HL-60 (cell line): ENCODE measurements at regions not wholly inside any gene's neighbourhood (a gene's known extent, or its start where the extent isn't known, plus 50 kb on each side); places are given as distances from the start of the nearest gene placed in this dataset.

Source experiments
- DNase-seq, 2 experiments: peaks; one replicate each; pipeline ENCODE4 v3.0.0-alpha.2; 2010 to 2020; ENCODE audit warnings: low read depth in 1 of 2, low spot score in 1 of 2
- H3K27ac ChIP-seq: fragments of 250-450 bp; sonication (Bioruptor Pico); replicated peaks from 2 replicates; pipeline ENCODE4 v1.5.1; 2020; ENCODE audit warnings: mild to moderate bottlenecking, moderate library complexity
- H3K27me3 ChIP-seq: fragments of 250-450 bp; sonication (Bioruptor Pico); 2 replicates; pipeline ENCODE4 v1.5.1; 2021; ENCODE audit warnings: mild to moderate bottlenecking, moderate library complexity; ENCODE audit not compliant: insufficient read depth, poor library complexity, severe bottlenecking
- H3K4me3 ChIP-seq: replicated peaks from 2 replicates; pipeline ENCODE4 v1.5.1; 2011; ENCODE audit warnings: mild to moderate bottlenecking, control low read depth, low read length; ENCODE audit not compliant: insufficient read depth
- GABPA ChIP-seq: IDR thresholded peaks from 2 replicates; pipeline ENCODE4 v1.6.1; 2012; ENCODE audit warnings: low read depth
- POLR2AphosphoS5 ChIP-seq: IDR thresholded peaks from 2 replicates; pipeline ENCODE4 v1.6.1; 2012; ENCODE audit warnings: low read depth
- SPI1 ChIP-seq: IDR thresholded peaks from 2 replicates; pipeline ENCODE4 v1.6.1; 2012; ENCODE audit warnings: low read depth, mild to moderate bottlenecking, borderline replicate concordance
- TF ChIP-seq, protein P1 (sequence below): IDR thresholded peaks from one replicate; pipeline ENCODE4 v1.5.1; 2011; ENCODE audit warnings: low read length, control low read depth, inconsistent platforms; ENCODE audit not compliant: insufficient read depth
- TF ChIP-seq, protein P2 (sequence below): IDR thresholded peaks from 2 replicates; pipeline ENCODE4 v1.6.1; 2012; ENCODE audit warnings: low read depth; ENCODE audit not compliant: insufficient replicate concordance

DNA sequence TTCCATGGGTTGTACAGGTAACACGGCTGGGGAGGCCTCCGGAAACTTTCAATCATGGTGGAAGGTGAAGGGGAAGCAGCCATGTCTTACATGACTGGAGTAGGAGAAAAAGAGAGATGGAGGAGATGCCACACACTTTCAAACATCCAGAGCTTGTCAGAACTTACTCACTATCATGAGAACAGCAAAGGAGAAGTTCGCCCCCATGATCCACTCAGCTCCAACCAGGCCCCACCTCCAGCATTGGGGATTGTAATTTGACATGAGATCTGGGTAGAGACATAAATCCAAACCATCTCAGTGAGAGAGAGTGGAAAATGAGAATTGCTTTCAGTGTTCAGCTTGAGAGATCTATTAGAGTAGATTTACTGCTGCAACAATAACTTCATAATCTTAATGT is 210.9 kb downstream of the NDFIP2 start:
- TF ChIP-seq, protein P1, sequence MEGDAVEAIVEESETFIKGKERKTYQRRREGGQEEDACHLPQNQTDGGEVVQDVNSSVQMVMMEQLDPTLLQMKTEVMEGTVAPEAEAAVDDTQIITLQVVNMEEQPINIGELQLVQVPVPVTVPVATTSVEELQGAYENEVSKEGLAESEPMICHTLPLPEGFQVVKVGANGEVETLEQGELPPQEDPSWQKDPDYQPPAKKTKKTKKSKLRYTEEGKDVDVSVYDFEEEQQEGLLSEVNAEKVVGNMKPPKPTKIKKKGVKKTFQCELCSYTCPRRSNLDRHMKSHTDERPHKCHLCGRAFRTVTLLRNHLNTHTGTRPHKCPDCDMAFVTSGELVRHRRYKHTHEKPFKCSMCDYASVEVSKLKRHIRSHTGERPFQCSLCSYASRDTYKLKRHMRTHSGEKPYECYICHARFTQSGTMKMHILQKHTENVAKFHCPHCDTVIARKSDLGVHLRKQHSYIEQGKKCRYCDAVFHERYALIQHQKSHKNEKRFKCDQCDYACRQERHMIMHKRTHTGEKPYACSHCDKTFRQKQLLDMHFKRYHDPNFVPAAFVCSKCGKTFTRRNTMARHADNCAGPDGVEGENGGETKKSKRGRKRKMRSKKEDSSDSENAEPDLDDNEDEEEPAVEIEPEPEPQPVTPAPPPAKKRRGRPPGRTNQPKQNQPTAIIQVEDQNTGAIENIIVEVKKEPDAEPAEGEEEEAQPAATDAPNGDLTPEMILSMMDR = no peak
- no peak for TF ChIP-seq SPI1
- no peak for TF ChIP-seq POLR2AphosphoS5
- no peak for TF ChIP-seq GABPA
- TF ChIP-seq, protein P2, sequence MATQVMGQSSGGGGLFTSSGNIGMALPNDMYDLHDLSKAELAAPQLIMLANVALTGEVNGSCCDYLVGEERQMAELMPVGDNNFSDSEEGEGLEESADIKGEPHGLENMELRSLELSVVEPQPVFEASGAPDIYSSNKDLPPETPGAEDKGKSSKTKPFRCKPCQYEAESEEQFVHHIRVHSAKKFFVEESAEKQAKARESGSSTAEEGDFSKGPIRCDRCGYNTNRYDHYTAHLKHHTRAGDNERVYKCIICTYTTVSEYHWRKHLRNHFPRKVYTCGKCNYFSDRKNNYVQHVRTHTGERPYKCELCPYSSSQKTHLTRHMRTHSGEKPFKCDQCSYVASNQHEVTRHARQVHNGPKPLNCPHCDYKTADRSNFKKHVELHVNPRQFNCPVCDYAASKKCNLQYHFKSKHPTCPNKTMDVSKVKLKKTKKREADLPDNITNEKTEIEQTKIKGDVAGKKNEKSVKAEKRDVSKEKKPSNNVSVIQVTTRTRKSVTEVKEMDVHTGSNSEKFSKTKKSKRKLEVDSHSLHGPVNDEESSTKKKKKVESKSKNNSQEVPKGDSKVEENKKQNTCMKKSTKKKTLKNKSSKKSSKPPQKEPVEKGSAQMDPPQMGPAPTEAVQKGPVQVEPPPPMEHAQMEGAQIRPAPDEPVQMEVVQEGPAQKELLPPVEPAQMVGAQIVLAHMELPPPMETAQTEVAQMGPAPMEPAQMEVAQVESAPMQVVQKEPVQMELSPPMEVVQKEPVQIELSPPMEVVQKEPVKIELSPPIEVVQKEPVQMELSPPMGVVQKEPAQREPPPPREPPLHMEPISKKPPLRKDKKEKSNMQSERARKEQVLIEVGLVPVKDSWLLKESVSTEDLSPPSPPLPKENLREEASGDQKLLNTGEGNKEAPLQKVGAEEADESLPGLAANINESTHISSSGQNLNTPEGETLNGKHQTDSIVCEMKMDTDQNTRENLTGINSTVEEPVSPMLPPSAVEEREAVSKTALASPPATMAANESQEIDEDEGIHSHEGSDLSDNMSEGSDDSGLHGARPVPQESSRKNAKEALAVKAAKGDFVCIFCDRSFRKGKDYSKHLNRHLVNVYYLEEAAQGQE = no peak
- no peak overlapping the region for H3K27ac ChIP-seq
- no peaks in the 10 kb centered on the region for H3K27me3 ChIP-seq
- no peak for DNase-seq
- H3K4me3 ChIP-seq = no peak overlapping the region

DNA sequence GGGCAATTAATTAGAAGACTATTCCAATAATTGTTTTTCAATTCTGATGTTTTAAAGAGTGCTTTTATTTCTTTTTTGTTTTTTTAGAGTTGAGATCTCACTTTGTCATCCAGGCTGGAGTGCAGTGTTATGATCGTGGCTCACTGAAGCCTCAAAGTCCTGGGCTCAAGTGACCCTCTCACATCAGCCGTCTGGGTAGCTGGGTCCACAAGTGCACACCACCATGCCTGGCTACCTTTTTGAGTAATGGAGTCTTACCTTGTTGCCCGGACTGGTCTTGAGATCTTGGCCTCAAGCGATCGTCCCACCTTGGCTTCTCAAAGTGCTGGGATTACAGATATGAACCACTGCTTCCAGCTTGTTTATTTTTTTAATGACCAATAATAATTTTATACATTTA is 207.8 kb downstream of the NDFIP2 start:
- TF ChIP-seq, protein P2 = no peak
- no peak for TF ChIP-seq POLR2AphosphoS5
- TF ChIP-seq, protein P1 = no peak
- TF ChIP-seq GABPA = no peak
- TF ChIP-seq SPI1 = no peak
- no peak overlapping the region for H3K4me3 ChIP-seq
- no peak for DNase-seq
- no peak overlapping the region for H3K27ac ChIP-seq
- no peaks in the 10 kb centered on the region for H3K27me3 ChIP-seq

DNA sequence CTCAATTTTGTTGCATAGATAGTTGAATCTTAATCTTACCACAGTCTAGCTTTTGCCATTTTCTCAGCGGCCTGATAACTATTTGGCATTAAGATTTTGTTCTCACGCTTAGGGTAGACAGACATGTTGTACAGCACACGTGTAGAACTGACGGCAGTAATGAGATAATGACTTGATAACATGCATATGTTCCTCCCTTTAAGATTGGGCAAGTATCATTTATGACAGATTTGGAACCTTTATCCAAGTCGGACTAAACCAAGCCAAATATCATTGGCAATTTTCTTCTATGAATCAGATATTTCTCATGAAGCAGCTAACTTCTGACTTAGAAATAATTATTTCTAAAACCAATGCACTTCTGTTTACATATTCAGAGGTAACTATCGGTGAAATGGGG is 205.5 kb downstream of the NDFIP2 start:
- no peak for DNase-seq
- H3K4me3 ChIP-seq = no peak overlapping the region
- H3K27ac ChIP-seq = no peak overlapping the region
- no peak for TF ChIP-seq GABPA
- TF ChIP-seq SPI1 = no peak
- TF ChIP-seq, protein P2 = no peak
- TF ChIP-seq POLR2AphosphoS5 = no peak
- TF ChIP-seq, protein P1 = no peak
- no peaks in the 10 kb centered on the region for H3K27me3 ChIP-seq
